ENCODE measurements at regions not wholly inside any gene's neighbourhood (a gene's known extent, or its start where the extent isn't known, plus 50 kb on each side); places are given as distances from the start of the nearest gene placed in this dataset.

- Histone ChIP-seq H3K36me3 (ENCODE audit: control insufficient read depth in 4 of 4, insufficient read depth in 4 of 4, low read length in 3 of 4) (no peaks in the 10 kb centered on the region), H3K27me3 (replicated peaks in 2 of 5; ENCODE audit: control insufficient read depth in 4 of 5, insufficient read depth in 5 of 5, low read length in 4 of 5) (peaks cover 0 to 2% (median 0%) of the 10 kb centered on the region in 5 experiments), H3K27ac (ENCODE audit: insufficient read depth in 1 of 2, low read depth in 1 of 2, low read length in 2 of 2, poor library complexity in 1 of 2, severe bottlenecking in 2 of 2) (no peak overlapping the region), H3K9me3 (ENCODE audit: control extremely low read depth in 1 of 5, control insufficient read depth in 4 of 5, insufficient read depth in 2 of 5, low read depth in 1 of 5, low read length in 4 of 5) (peaks cover 0 to 1% (median 0%) of the 10 kb centered on the region in 5 experiments), H3K4me1 (ENCODE audit: control extremely low read depth in 1 of 4, control insufficient read depth in 4 of 4, insufficient read depth in 4 of 4, low read length in 3 of 4) (no peaks in the 10 kb centered on the region), H3K4me3 (ENCODE audit: control insufficient read depth in 1 of 7, extremely low read depth in 1 of 7, insufficient read depth in 4 of 7, low read depth in 2 of 7, low read length in 6 of 7) (no peak overlapping the region)
- 94% methylated on average over 5 of the region's 6 CpGs for WGBS (ENCODE audit: insufficient coverage)
- no peak for DNase-seq
- ChIA-PET CTCF (no interaction called here), POLR2A (interaction anchor here (0.8 kb wide), 1 partner anchor 13 kb away, joined by 4 read pairs; no protein-coding TSS in a partner anchor)
Observed at GRCh38 chr3:64303401-64303800, 78.1 kb upstream of the PRICKLE2 start.

GRCh38 chr3:64301476-64301875 lies 76.2 kb upstream of the PRICKLE2 start:
- Histone ChIP-seq H3K9me3 (ENCODE audit: control extremely low read depth in 1 of 5, control insufficient read depth in 4 of 5, insufficient read depth in 2 of 5, low read depth in 1 of 5, low read length in 4 of 5) (peaks cover 0 to 9% (median 5%) of the 10 kb centered on the region in 5 experiments), H3K27ac (ENCODE audit: insufficient read depth in 1 of 2, low read depth in 1 of 2, low read length in 2 of 2, poor library complexity in 1 of 2, severe bottlenecking in 2 of 2) (no peak overlapping the region), H3K27me3 (replicated peaks in 2 of 5; ENCODE audit: control insufficient read depth in 4 of 5, insufficient read depth in 5 of 5, low read length in 4 of 5) (peaks cover 0 to 2% (median 0%) of the 10 kb centered on the region in 5 experiments), H3K4me3 (ENCODE audit: control insufficient read depth in 1 of 7, extremely low read depth in 1 of 7, insufficient read depth in 4 of 7, low read depth in 2 of 7, low read length in 6 of 7) (no peak overlapping the region), H3K36me3 (ENCODE audit: control insufficient read depth in 4 of 4, insufficient read depth in 4 of 4, low read length in 3 of 4) (no peaks in the 10 kb centered on the region), H3K4me1 (ENCODE audit: control extremely low read depth in 1 of 4, control insufficient read depth in 4 of 4, insufficient read depth in 4 of 4, low read length in 3 of 4) (no peaks in the 10 kb centered on the region)
- CTCF ChIA-PET: no interaction called here
- POLR2A ChIA-PET: no interaction called here
- 100% methylated on average over 2 of the region's 2 CpGs for WGBS (ENCODE audit: insufficient coverage)
- no peak for DNase-seq

GRCh38 chr3:64300790-64301423 lies 75.6 kb upstream of the PRICKLE2 start:
- H3K27me3 ChIP-seq (replicated peaks in 2 of 5; ENCODE audit: control insufficient read depth in 4 of 5, insufficient read depth in 5 of 5, low read length in 4 of 5): peaks cover 0 to 2% (median 0%) of the 10 kb centered on the region in 5 experiments
- 100% methylated on average over 1 of the region's 1 CpG for WGBS (ENCODE audit: insufficient coverage)
- no peaks in the 10 kb centered on the region for H3K36me3 ChIP-seq (ENCODE audit: control insufficient read depth in 4 of 4, insufficient read depth in 4 of 4, low read length in 3 of 4)
- ChIA-PET POLR2A (no interaction called here), CTCF (no interaction called here)
- no peak overlapping the region for H3K27ac ChIP-seq (ENCODE audit: insufficient read depth in 1 of 2, low read depth in 1 of 2, low read length in 2 of 2, poor library complexity in 1 of 2, severe bottlenecking in 2 of 2)
- DNase-seq: no peak
- H3K4me1 ChIP-seq (ENCODE audit: control extremely low read depth in 1 of 4, control insufficient read depth in 4 of 4, insufficient read depth in 4 of 4, low read length in 3 of 4): no peaks in the 10 kb centered on the region
- peaks cover 0 to 12% (median 6%) of the 10 kb centered on the region in 5 experiments for H3K9me3 ChIP-seq (ENCODE audit: control extremely low read depth in 1 of 5, control insufficient read depth in 4 of 5, insufficient read depth in 2 of 5, low read depth in 1 of 5, low read length in 4 of 5)
- no peak overlapping the region for H3K4me3 ChIP-seq (ENCODE audit: control insufficient read depth in 1 of 7, extremely low read depth in 1 of 7, insufficient read depth in 4 of 7, low read depth in 2 of 7, low read length in 6 of 7)

GRCh38 chr3:64299206-64299605 lies 73.9 kb upstream of the PRICKLE2 start:
- no peak for DNase-seq
- Histone ChIP-seq H3K27ac (ENCODE audit: insufficient read depth in 1 of 2, low read depth in 1 of 2, low read length in 2 of 2, poor library complexity in 1 of 2, severe bottlenecking in 2 of 2) (no peak overlapping the region), H3K4me3 (ENCODE audit: control insufficient read depth in 1 of 7, extremely low read depth in 1 of 7, insufficient read depth in 4 of 7, low read depth in 2 of 7, low read length in 6 of 7) (no peak overlapping the region), H3K9me3 (ENCODE audit: control extremely low read depth in 1 of 5, control insufficient read depth in 4 of 5, insufficient read depth in 2 of 5, low read depth in 1 of 5, low read length in 4 of 5) (peaks cover 3 to 15% (median 6%) of the 10 kb centered on the region in 5 experiments), H3K36me3 (ENCODE audit: control insufficient read depth in 4 of 4, insufficient read depth in 4 of 4, low read length in 3 of 4) (no peaks in the 10 kb centered on the region), H3K4me1 (ENCODE audit: control extremely low read depth in 1 of 4, control insufficient read depth in 4 of 4, insufficient read depth in 4 of 4, low read length in 3 of 4) (no peaks in the 10 kb centered on the region), H3K27me3 (replicated peaks in 2 of 5; ENCODE audit: control insufficient read depth in 4 of 5, insufficient read depth in 5 of 5, low read length in 4 of 5) (peaks cover 0 to 2% (median 0%) of the 10 kb centered on the region in 5 experiments)
- POLR2A ChIA-PET: no interaction called here
- no CpG with 5 or more reads among the region's 1 CpG for WGBS (ENCODE audit: insufficient coverage)
- CTCF ChIA-PET: no interaction called here

- ChIA-PET POLR2A (no interaction called here), CTCF (interaction anchor here (1.2 kb wide), 1 partner anchor 23 kb away, joined by 3 read pairs; no protein-coding TSS in a partner anchor)
- Histone ChIP-seq H3K4me3 (ENCODE audit: control insufficient read depth in 1 of 7, extremely low read depth in 1 of 7, insufficient read depth in 4 of 7, low read depth in 2 of 7, low read length in 6 of 7) (no peak overlapping the region), H3K36me3 (ENCODE audit: control insufficient read depth in 4 of 4, insufficient read depth in 4 of 4, low read length in 3 of 4) (no peaks in the 10 kb centered on the region), H3K27ac (ENCODE audit: insufficient read depth in 1 of 2, low read depth in 1 of 2, low read length in 2 of 2, poor library complexity in 1 of 2, severe bottlenecking in 2 of 2) (no peak overlapping the region), H3K9me3 (ENCODE audit: control extremely low read depth in 1 of 5, control insufficient read depth in 4 of 5, insufficient read depth in 2 of 5, low read depth in 1 of 5, low read length in 4 of 5) (peaks cover 3 to 15% (median 6%) of the 10 kb centered on the region in 5 experiments), H3K27me3 (replicated peaks in 2 of 5; ENCODE audit: control insufficient read depth in 4 of 5, insufficient read depth in 5 of 5, low read length in 4 of 5) (no peaks in the 10 kb centered on the region), H3K4me1 (ENCODE audit: control extremely low read depth in 1 of 4, control insufficient read depth in 4 of 4, insufficient read depth in 4 of 4, low read length in 3 of 4) (no peaks in the 10 kb centered on the region)
- no peak for DNase-seq
- no CpG with 5 or more reads among the region's 1 CpG for WGBS (ENCODE audit: insufficient coverage)
Observed at GRCh38 chr3:64297563-64297962, 72.3 kb upstream of the PRICKLE2 start.

- no peak for DNase-seq
- Histone ChIP-seq H3K9me3 (ENCODE audit: control extremely low read depth in 1 of 5, control insufficient read depth in 4 of 5, insufficient read depth in 2 of 5, low read depth in 1 of 5, low read length in 4 of 5) (peaks cover 3 to 15% (median 6%) of the 10 kb centered on the region in 5 experiments), H3K36me3 (ENCODE audit: control insufficient read depth in 4 of 4, insufficient read depth in 4 of 4, low read length in 3 of 4) (no peaks in the 10 kb centered on the region), H3K27me3 (replicated peaks in 2 of 5; ENCODE audit: control insufficient read depth in 4 of 5, insufficient read depth in 5 of 5, low read length in 4 of 5) (no peaks in the 10 kb centered on the region), H3K4me3 (ENCODE audit: control insufficient read depth in 1 of 7, extremely low read depth in 1 of 7, insufficient read depth in 4 of 7, low read depth in 2 of 7, low read length in 6 of 7) (no peak overlapping the region), H3K4me1 (ENCODE audit: control extremely low read depth in 1 of 4, control insufficient read depth in 4 of 4, insufficient read depth in 4 of 4, low read length in 3 of 4) (no peaks in the 10 kb centered on the region), H3K27ac (ENCODE audit: insufficient read depth in 1 of 2, low read depth in 1 of 2, low read length in 2 of 2, poor library complexity in 1 of 2, severe bottlenecking in 2 of 2) (no peak overlapping the region)
- ChIA-PET CTCF (no interaction called here), POLR2A (no interaction called here)
- WGBS (ENCODE audit: insufficient coverage): 94% methylated on average over 5 of the region's 5 CpGs
Observed at GRCh38 chr3:64295594-64295993, 70.3 kb upstream of the PRICKLE2 start.

GRCh38 chr3:64294771-64295170 lies 69.5 kb upstream of the PRICKLE2 start:
- Histone ChIP-seq H3K4me3 (ENCODE audit: control insufficient read depth in 1 of 7, extremely low read depth in 1 of 7, insufficient read depth in 4 of 7, low read depth in 2 of 7, low read length in 6 of 7) (no peak overlapping the region), H3K4me1 (ENCODE audit: control extremely low read depth in 1 of 4, control insufficient read depth in 4 of 4, insufficient read depth in 4 of 4, low read length in 3 of 4) (no peaks in the 10 kb centered on the region), H3K36me3 (ENCODE audit: control insufficient read depth in 4 of 4, insufficient read depth in 4 of 4, low read length in 3 of 4) (no peaks in the 10 kb centered on the region), H3K27ac (ENCODE audit: insufficient read depth in 1 of 2, low read depth in 1 of 2, low read length in 2 of 2, poor library complexity in 1 of 2, severe bottlenecking in 2 of 2) (no peak overlapping the region), H3K9me3 (ENCODE audit: control extremely low read depth in 1 of 5, control insufficient read depth in 4 of 5, insufficient read depth in 2 of 5, low read depth in 1 of 5, low read length in 4 of 5) (peaks cover 3 to 15% (median 6%) of the 10 kb centered on the region in 5 experiments), H3K27me3 (replicated peaks in 2 of 5; ENCODE audit: control insufficient read depth in 4 of 5, insufficient read depth in 5 of 5, low read length in 4 of 5) (no peaks in the 10 kb centered on the region)
- CTCF ChIA-PET: no interaction called here
- WGBS (ENCODE audit: insufficient coverage): 100% methylated on average over 1 of the region's 2 CpGs
- no peak for DNase-seq
- POLR2A ChIA-PET: no interaction called here
